MM.1S (cell line): ENCODE measurements at regions not wholly inside any gene's neighbourhood (a gene's known extent, or its start where the extent isn't known, plus 50 kb on each side); places are given as distances from the start of the nearest gene placed in this dataset.

Experiments used
- EZH2 ChIP-seq: fragments of 300-600 bp; sonication (generic); optimal IDR thresholded peaks from 2 replicates; pipeline ENCODE3; 2017; ENCODE audit warnings: low read depth, mild to moderate bottlenecking, antibody characterized with exemption, low read length, mixed read lengths
- EZH2phosphoT487 ChIP-seq: fragments of 300-600 bp; sonication (generic); IDR thresholded peaks from 2 replicates; pipeline ENCODE4 v1.6.1; 2018; ENCODE audit warnings: antibody characterized with exemption, low read length
- TF ChIP-seq, protein P1 (sequence below): fragments of 300-600 bp; sonication (generic); IDR thresholded peaks from 2 replicates; pipeline ENCODE4 v1.5.1; 2016; ENCODE audit warnings: antibody characterized with exemption, low read length, mixed read lengths

DNA sequence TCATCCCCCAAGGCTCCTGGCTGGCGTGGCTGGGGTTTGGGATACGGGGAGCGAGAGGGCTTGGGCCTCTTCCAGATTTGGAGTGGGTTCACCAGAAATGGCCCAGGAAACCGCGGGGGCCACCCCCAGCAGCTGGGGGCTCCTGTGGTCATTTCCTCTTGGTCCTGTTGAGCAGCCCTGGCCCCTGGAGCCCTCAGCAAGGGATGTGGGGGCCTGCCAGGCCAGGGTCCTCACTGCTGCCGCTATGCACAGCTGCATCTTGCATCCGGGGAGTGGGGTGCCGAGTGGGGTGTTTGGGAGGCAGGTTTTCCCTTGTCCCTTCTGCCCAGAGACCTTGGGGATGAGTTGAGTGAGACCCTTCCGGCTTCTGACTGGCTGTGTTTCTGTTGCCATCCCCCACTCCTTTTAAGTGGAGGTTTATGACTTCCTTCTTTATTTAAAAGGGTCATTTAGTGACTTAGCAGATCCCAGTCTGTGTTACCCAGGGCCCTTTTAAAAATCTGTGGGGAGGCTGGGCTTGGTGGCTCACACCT, 319.8 kb downstream of the SEC14L1 start:
- TF ChIP-seq, protein P1, sequence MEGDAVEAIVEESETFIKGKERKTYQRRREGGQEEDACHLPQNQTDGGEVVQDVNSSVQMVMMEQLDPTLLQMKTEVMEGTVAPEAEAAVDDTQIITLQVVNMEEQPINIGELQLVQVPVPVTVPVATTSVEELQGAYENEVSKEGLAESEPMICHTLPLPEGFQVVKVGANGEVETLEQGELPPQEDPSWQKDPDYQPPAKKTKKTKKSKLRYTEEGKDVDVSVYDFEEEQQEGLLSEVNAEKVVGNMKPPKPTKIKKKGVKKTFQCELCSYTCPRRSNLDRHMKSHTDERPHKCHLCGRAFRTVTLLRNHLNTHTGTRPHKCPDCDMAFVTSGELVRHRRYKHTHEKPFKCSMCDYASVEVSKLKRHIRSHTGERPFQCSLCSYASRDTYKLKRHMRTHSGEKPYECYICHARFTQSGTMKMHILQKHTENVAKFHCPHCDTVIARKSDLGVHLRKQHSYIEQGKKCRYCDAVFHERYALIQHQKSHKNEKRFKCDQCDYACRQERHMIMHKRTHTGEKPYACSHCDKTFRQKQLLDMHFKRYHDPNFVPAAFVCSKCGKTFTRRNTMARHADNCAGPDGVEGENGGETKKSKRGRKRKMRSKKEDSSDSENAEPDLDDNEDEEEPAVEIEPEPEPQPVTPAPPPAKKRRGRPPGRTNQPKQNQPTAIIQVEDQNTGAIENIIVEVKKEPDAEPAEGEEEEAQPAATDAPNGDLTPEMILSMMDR: no peak
- no peak for TF ChIP-seq EZH2phosphoT487
- TF ChIP-seq EZH2: no peak
